ENCODE measurements at regions not wholly inside any gene's neighbourhood (a gene's known extent, or its start where the extent isn't known, plus 50 kb on each side); places are given as distances from the start of the nearest gene placed in this dataset.

DNA sequence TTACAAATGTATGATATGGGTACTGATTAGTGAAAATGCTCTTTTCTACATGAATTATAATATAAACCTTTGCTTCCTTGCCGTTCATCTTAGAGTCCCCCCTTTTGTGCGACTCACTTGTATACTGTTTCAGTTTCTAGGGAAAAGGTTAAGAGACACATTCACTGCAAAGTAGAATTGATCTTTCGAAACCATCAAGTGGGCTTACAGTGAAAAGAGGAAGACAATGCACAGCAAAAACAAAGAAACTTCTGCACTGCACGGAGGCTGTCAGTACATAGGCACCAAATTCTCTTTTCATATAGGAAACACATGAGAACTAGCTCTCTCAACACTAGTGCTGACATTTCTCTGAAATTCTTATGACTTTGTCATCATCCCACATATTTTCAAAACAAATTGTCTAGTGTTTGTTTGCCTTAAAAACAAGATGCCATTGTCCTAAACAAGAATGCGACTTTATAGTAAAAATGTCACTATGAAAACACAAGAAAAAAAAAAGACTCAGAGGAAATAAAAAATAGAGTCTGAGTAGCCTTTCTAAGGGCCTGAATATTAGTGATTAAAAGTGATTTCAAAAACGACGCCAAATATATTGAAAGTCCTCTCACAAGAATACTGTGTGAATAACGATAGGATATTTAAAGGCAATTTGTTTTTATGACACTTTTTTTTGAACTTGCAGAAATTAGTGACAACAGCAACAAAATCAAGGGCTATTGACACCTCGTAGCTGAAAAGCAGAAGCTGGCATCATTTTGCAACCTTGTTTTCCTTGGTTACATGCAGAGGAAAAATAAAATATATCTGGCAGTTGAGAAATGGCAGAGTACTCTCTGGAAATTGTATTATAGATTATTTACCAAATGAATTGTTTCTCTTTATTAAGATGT, 827.0 kb downstream of the BCL11A start:
- H3K27me3 Mint-ChIP-seq (ENCODE audit: low read depth) = no peaks in the 10 kb centered on the region

DNA sequence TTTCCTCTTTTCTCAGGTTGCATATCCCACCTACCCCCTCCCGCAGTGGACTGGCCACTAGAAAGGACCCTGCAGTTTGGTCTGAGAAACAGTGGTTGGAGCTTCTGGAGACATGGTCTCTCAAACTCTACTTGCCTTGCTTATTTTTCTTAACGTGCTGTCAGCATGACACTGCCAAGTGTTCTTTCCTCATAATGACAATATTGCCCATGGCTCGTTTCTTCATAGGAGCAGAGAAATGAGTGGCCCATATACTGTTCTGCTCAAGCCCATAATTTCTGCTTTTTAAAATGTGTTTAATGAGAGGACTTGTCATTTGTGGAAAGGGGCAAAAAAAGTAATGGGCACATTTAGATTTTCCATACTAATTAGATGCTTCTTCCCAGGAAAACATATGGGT, 828.7 kb downstream of the BCL11A start:
- Mint-ChIP-seq H3K9me3 (no peaks in the 10 kb centered on the region), H3K4me3 (no peak overlapping the region), H3K4me1 (no peaks in the 10 kb centered on the region), H3K36me3 (ENCODE audit: low read depth) (no peaks in the 10 kb centered on the region), H3K27ac (no peak overlapping the region), H3K27me3 (ENCODE audit: low read depth) (no peaks in the 10 kb centered on the region)
- TF ChIP-seq, protein P1, sequence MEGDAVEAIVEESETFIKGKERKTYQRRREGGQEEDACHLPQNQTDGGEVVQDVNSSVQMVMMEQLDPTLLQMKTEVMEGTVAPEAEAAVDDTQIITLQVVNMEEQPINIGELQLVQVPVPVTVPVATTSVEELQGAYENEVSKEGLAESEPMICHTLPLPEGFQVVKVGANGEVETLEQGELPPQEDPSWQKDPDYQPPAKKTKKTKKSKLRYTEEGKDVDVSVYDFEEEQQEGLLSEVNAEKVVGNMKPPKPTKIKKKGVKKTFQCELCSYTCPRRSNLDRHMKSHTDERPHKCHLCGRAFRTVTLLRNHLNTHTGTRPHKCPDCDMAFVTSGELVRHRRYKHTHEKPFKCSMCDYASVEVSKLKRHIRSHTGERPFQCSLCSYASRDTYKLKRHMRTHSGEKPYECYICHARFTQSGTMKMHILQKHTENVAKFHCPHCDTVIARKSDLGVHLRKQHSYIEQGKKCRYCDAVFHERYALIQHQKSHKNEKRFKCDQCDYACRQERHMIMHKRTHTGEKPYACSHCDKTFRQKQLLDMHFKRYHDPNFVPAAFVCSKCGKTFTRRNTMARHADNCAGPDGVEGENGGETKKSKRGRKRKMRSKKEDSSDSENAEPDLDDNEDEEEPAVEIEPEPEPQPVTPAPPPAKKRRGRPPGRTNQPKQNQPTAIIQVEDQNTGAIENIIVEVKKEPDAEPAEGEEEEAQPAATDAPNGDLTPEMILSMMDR (IDR thresholded peaks at IDR 0.05; ENCODE audit: unreplicated experiment in 3 of 3) = no peak

More for the DNA sequence above, 827.0 kb downstream of the BCL11A start:
- Mint-ChIP-seq H3K4me1 (no peaks in the 10 kb centered on the region), H3K27ac (no peak overlapping the region), H3K36me3 (ENCODE audit: low read depth) (no peaks in the 10 kb centered on the region), H3K9me3 (no peaks in the 10 kb centered on the region), H3K4me3 (no peak overlapping the region)
- TF ChIP-seq, protein P1 (IDR thresholded peaks at IDR 0.05; ENCODE audit: unreplicated experiment in 3 of 3) = no peak

DNA sequence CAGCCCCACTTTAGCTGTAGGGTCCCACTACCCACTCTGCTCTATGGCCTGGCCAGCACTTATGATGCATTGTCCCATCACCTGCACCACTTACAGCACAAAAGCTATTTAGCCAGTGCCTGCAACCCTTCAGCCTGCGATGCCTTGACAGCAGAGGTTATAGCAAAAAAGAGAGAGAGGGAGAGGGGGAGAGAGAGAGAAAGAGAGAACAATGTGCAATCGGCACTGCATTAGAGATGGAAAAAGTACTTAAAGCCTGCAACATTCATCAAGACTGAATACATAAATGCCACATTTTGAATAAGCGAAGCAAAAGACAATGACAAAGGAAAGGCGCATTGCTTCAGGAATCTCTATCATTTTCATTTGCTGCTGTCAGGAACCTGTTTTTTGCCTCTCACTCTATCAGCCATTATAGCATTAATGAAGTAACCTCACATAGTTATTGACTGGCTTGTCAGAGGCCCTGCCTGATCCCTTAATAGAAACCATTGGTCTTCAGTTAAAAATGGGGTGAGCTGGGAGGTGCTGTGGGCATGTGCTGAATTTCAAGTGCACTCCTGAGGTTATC, 833.1 kb downstream of the BCL11A start:
- Mint-ChIP-seq H3K36me3 (ENCODE audit: low read depth) (no peaks in the 10 kb centered on the region), H3K27ac (no peak overlapping the region), H3K9me3 (no peaks in the 10 kb centered on the region), H3K4me3 (no peak overlapping the region), H3K4me1 (no peaks in the 10 kb centered on the region), H3K27me3 (ENCODE audit: low read depth) (peaks cover 6% of the 10 kb centered on the region)
- TF ChIP-seq, protein P1 (IDR thresholded peaks at IDR 0.05; ENCODE audit: unreplicated experiment in 3 of 3) = no peak

DNA sequence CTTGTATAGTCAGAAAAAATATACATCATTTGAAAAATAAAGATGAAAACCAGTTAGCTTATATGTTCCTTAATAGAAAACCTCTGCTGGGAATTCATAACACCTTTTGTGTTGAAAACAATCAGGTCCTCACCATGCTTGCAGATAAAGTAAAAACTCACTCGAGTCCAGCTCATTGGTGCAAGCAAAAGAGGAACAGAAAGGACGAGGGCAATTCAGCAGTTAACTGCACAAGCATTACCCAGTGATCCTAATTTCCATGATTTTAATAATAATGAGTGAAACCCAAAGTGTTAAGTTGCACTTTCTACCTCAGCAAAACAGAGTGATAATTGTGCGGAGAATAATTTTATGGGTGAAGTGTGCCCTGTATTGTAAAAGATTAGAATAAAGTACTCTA, 839.9 kb downstream of the BCL11A start:
- no peak overlapping the region for H3K4me3 Mint-ChIP-seq

DNA sequence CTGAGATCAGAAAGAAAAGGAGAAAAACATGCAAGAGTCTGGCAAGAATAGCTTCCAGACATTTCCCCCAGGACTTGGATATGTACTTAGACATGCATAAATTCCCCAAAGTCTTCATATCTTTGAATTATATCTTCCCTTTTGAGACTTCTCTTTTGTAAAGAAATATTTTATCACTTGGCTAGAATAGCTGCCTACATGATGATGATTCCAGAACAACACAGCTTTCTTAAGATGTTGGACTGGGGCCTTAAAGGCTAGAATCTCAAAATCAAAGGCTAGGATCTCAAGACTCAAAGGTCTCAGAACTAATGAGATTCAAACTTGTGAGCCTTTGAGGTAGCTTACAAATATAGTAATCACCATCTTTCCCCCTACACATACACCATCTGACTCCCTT, 842.3 kb downstream of the BCL11A start:
- Mint-ChIP-seq H3K36me3 (ENCODE audit: low read depth) (no peaks in the 10 kb centered on the region), H3K27me3 (ENCODE audit: low read depth) (no peaks in the 10 kb centered on the region), H3K9me3 (no peaks in the 10 kb centered on the region), H3K4me1 (peaks cover 10% of the 10 kb centered on the region), H3K4me3 (peak overlapping the region in 2 of 3 experiments; percentile 4 to 23), H3K27ac (peak overlapping the region; percentile 27 to 63 (median 30))
- TF ChIP-seq, protein P1 (IDR thresholded peaks at IDR 0.05; ENCODE audit: unreplicated experiment in 3 of 3) = no peak

More for the DNA sequence above, 839.9 kb downstream of the BCL11A start:
- Mint-ChIP-seq H3K4me1 (peaks cover 10% of the 10 kb centered on the region), H3K9me3 (no peaks in the 10 kb centered on the region), H3K27ac (no peak overlapping the region), H3K36me3 (ENCODE audit: low read depth) (no peaks in the 10 kb centered on the region), H3K27me3 (ENCODE audit: low read depth) (peaks cover 5% of the 10 kb centered on the region)
- TF ChIP-seq, protein P1 (IDR thresholded peaks at IDR 0.05; ENCODE audit: unreplicated experiment in 3 of 3) = no peak

Measured in nephron (organoid).